ENCODE measurements at regions not wholly inside any gene's neighbourhood (a gene's known extent, or its start where the extent isn't known, plus 50 kb on each side); places are given as distances from the start of the nearest gene placed in this dataset.

GRCh38 chr7:50214126-50214670, 90.3 kb upstream of the IKZF1 start:
- peaks cover 0 to 3% of the 10 kb centered on the region in 2 experiments for H3K9me3 ChIP-seq (ENCODE audit: control insufficient read depth in 1 of 2, insufficient read depth in 1 of 2, low read length in 2 of 2)
- no peaks in the 10 kb centered on the region for H3K27me3 ChIP-seq (ENCODE audit: control insufficient read depth in 1 of 2, insufficient read depth in 2 of 2, low read length in 2 of 2)
- ChIA-PET POLR2A (interaction anchor here (0.8 to 2.5 kb wide), 12 partner anchors 9 to 184 kb away, joined by 3 to 11 read pairs (median 4); no protein-coding TSS in a partner anchor), CTCF (interaction anchor here (1.2 to 1.3 kb wide), 2 partner anchors 9 to 12 kb away, joined by 3 read pairs; no protein-coding TSS in a partner anchor)
- Mint-ChIP-seq H3K4me3 (no peak overlapping the region), H3K4me1 (ENCODE audit: low read depth) (peaks cover 90% of the 10 kb centered on the region), H3K27me3 (no peaks in the 10 kb centered on the region), H3K27ac (peak overlapping the region; percentile 92), H3K36me3 (ENCODE audit: low read depth) (no peaks in the 10 kb centered on the region), H3K9me3 (no peaks in the 10 kb centered on the region)
- ATAC-seq (ENCODE audit: poor library complexity) (no peak), DNase-seq (no peak)
- no peak overlapping the region for H3K4me3 ChIP-seq (ENCODE audit: low read length)
- no peak overlapping the region for H3K27ac ChIP-seq (ENCODE audit: low read depth in 1 of 2, low read length in 2 of 2)
- peaks cover 86% of the 10 kb centered on the region for H3K4me1 ChIP-seq (ENCODE audit: insufficient read depth, low read length)
- no peaks in the 10 kb centered on the region for H3K36me3 ChIP-seq (ENCODE audit: insufficient read depth, low read length)
- TF ChIP-seq CTCF (IDR thresholded peaks at IDR 0.05): no peak
- intact Hi-C loops (cut with DNase I, micrococcal nuclease): no loop called here

- ATAC-seq (ENCODE audit: poor library complexity): no peak
- no peaks in the 10 kb centered on the region for H3K36me3 ChIP-seq (ENCODE audit: insufficient read depth, low read length)
- no peak for DNase-seq
- H3K4me3 ChIP-seq (ENCODE audit: low read length): no peak overlapping the region
- Mint-ChIP-seq H3K27me3 (no peaks in the 10 kb centered on the region), H3K4me3 (peak overlapping the region; percentile 46), H3K27ac (peak overlapping the region; percentile 92), H3K9me3 (no peaks in the 10 kb centered on the region), H3K36me3 (ENCODE audit: low read depth) (no peaks in the 10 kb centered on the region), H3K4me1 (ENCODE audit: low read depth) (peaks cover 94% of the 10 kb centered on the region)
- H3K9me3 ChIP-seq (ENCODE audit: control insufficient read depth in 1 of 2, insufficient read depth in 1 of 2, low read length in 2 of 2): peaks cover 0 to 3% of the 10 kb centered on the region in 2 experiments
- H3K27me3 ChIP-seq (ENCODE audit: control insufficient read depth in 1 of 2, insufficient read depth in 2 of 2, low read length in 2 of 2): no peaks in the 10 kb centered on the region
- CTCF ChIA-PET: interaction anchor here (1.2 kb wide), 1 partner anchor 9 kb away, joined by 3 read pairs; no protein-coding TSS in a partner anchor
- H3K27ac ChIP-seq (ENCODE audit: low read depth in 1 of 2, low read length in 2 of 2): no peak overlapping the region
- POLR2A ChIA-PET: interaction anchor here (1.0 to 2.5 kb wide), 12 partner anchors 8 to 185 kb away, joined by 3 to 11 read pairs (median 4); no protein-coding TSS in a partner anchor
- peaks cover 92% of the 10 kb centered on the region for H3K4me1 ChIP-seq (ENCODE audit: insufficient read depth, low read length)
- no peak for TF ChIP-seq CTCF (IDR thresholded peaks at IDR 0.05)
- intact Hi-C loops (cut with DNase I, micrococcal nuclease): no loop called here
Observed at GRCh38 chr7:50213622-50214017, 90.9 kb upstream of the IKZF1 start.

- Histone ChIP-seq H3K4me3 (ENCODE audit: low read length) (no peak overlapping the region), H3K4me1 (ENCODE audit: insufficient read depth, low read length) (peaks cover 94% of the 10 kb centered on the region), H3K9me3 (ENCODE audit: control insufficient read depth in 1 of 2, insufficient read depth in 1 of 2, low read length in 2 of 2) (peaks cover 0 to 3% of the 10 kb centered on the region in 2 experiments), H3K27me3 (ENCODE audit: control insufficient read depth in 1 of 2, insufficient read depth in 2 of 2, low read length in 2 of 2) (no peaks in the 10 kb centered on the region), H3K27ac (ENCODE audit: low read depth in 1 of 2, low read length in 2 of 2) (no peak overlapping the region), H3K36me3 (ENCODE audit: insufficient read depth, low read length) (no peaks in the 10 kb centered on the region)
- CTCF ChIA-PET: interaction anchor here (0.9 to 1.2 kb wide), 2 partner anchors 8 to 22 kb away, joined by 3 read pairs; no protein-coding TSS in a partner anchor
- Mint-ChIP-seq H3K27me3 (no peaks in the 10 kb centered on the region), H3K9me3 (no peaks in the 10 kb centered on the region), H3K4me3 (peak overlapping the region; percentile 46), H3K4me1 (ENCODE audit: low read depth) (peaks cover 98% of the 10 kb centered on the region), H3K27ac (peak overlapping the region; percentile 92), H3K36me3 (ENCODE audit: low read depth) (no peaks in the 10 kb centered on the region)
- intact Hi-C loops (cut with DNase I, micrococcal nuclease): no loop called here
- POLR2A ChIA-PET: interaction anchor here (0.5 to 2.5 kb wide), 12 partner anchors 8 to 186 kb away, joined by 3 to 11 read pairs (median 4); no protein-coding TSS in a partner anchor
- DNase-seq (peak in 4 of 14 experiments; percentile 52 to 59 (median 56)), ATAC-seq (ENCODE audit: poor library complexity) (peak; percentile 47)
- no peak for TF ChIP-seq CTCF (IDR thresholded peaks at IDR 0.05)
Observed at GRCh38 chr7:50212666-50213621, 91.6 kb upstream of the IKZF1 start.

All from CD4-positive, alpha-beta T cell (primary cell).